HTR-8/SVneo (cell line): ENCODE measurements at regions not wholly inside any gene's neighbourhood (a gene's known extent, or its start where the extent isn't known, plus 50 kb on each side); places are given as distances from the start of the nearest gene placed in this dataset.

Source experiments
- DNase-seq: peaks from one replicate; pipeline ENCODE4 v3.0.0; 2011; ENCODE audit warnings: low spot score, mixed read lengths; ENCODE audit not compliant: insufficient read length
- FAIRE-seq: peaks from 2 replicates; lab custom pipeline; 2011; peaks lifted over from hg19 to GRCh38; lab: Jason Lieb, UNC

- DNase-seq (no peak), FAIRE-seq (no peak)
These were observed 1210.6 kb downstream of the SORCS1 start for GRCh38 chr10:105953861-105954260.

GRCh38 chr10:105953056-105953455, 1211.5 kb downstream of the SORCS1 start:
- FAIRE-seq (no peak), DNase-seq (no peak)

DNA sequence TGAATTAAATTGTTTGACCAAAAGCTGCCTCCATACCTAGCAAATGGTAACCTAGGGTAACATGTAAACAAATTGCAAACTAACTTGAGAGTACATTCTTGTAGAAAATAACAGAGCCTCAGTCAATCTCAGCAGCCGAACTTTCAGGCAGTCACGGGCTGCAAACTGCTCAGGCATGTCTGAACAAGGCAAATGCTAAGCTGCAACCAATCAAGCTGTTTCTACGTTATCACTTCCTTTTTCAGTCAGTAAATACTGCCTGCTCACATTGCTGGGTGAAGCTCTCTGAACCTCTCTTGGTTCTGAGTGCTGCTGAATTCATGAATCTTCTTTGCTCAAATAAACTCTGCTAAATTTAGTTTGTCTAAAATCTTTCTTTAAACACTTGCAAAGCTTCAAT, 1212.4 kb downstream of the SORCS1 start:
- no peak for FAIRE-seq
- no peak for DNase-seq

- FAIRE-seq (no peak), DNase-seq (no peak)
These were observed 1214.1 kb downstream of the SORCS1 start for GRCh38 chr10:105950410-105950809.

DNA sequence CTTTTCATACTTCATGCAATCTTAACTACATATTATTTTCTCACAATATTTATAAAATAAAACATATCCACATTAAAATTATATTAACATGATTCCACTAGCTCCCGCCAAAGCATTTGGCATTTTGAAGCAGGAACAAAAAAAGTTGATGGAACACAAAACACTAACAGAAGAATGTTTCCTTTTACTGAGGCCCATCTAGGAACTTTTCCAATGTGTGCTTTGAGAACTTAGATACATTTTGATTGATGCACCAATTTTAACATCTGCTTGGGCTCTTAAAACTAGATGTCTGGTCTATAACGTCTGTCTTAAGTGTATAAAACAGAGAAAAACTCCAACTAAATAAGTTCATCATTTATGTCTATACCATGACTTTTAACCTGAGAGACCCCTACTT, 1214.8 kb downstream of the SORCS1 start:
- FAIRE-seq (no peak), DNase-seq (no peak)

GRCh38 chr10:105925045-105925785, 1239.3 kb downstream of the SORCS1 start:
- no peak for DNase-seq
- no peak for FAIRE-seq

DNA sequence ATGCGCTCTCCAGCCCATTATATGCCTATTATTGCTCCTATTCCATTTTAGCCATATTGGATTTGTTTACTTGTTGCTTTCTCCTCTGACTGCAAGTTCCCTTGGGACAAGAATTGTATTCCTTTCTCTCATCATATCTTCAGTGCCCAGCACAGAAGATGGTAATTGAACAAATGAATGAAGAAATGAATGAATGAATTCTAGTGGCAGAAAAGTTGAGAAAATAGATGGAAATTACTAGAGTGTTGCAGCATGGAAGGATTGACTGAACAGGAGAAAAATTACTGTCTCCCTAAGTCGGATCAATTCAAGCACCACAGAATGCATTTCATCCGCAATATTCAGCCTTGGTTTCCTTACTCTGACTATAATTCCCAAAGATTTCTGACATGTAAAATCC, 1243.2 kb downstream of the SORCS1 start:
- FAIRE-seq (no peak), DNase-seq (no peak)

- no peak for DNase-seq
- no peak for FAIRE-seq
These were observed 1250.1 kb downstream of the SORCS1 start for GRCh38 chr10:105914432-105914831.

DNA sequence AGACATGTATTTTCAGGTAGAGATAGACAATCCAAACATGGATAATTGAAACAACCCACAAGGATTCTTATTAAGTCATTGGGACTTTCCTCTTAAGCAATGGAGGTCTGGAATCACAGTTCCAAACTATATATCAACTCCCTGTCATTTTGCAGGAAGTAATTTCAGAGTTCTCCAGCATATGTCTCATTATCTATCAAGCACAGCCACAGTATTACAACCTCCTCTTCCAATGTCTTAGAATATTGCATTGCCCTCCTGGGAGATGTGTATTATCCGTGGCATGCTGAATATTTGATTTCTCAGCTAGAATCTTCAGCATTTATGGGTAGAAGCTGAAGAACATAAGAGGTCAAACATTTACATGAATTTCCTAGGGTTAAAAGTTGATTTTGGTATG, 1255.8 kb downstream of the SORCS1 start:
- FAIRE-seq (no peak), DNase-seq (no peak)

DNA sequence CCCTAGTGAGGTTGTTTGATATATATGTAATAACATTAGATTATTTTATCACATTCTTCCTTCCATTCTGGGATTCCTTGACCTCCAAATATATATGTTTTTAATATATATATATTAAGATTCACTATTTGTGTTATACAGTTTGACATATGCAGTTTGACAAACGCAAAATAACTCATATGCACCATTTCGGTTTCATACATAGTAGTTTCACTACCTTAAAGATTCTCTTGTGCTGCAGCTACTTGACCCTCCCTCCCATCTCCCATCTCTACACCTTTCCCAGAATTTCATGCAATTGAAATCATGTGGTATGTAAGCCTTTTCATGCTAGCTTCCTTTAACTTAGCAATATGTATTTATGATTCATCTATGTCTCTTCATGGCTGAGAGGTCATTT, 1244.4 kb downstream of the SORCS3 start:
- no peak for DNase-seq
- no peak for FAIRE-seq

- DNase-seq: no peak
- FAIRE-seq: no peak
These were observed 1238.3 kb downstream of the SORCS3 start for GRCh38 chr10:105879401-105879800.

DNA sequence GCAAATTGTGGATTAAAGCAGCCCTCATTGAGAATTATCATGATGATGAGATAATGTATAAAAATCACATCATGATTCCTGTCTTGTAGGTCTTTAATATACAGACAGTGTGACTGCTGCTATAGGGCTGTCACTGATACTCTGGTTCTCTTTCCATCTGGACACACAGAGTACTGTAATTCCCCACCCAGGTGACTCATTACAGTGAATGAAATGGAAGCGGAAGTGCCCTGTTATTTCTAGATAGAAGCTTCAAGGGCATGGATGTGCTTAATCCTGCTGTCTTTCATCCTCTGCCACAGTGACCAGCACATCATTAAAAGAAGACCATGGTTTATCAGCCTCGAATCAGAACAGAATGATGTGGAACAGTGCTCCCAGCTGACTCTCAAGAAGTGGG, 1234.0 kb downstream of the SORCS3 start:
- no peak for FAIRE-seq
- DNase-seq: no peak

DNA sequence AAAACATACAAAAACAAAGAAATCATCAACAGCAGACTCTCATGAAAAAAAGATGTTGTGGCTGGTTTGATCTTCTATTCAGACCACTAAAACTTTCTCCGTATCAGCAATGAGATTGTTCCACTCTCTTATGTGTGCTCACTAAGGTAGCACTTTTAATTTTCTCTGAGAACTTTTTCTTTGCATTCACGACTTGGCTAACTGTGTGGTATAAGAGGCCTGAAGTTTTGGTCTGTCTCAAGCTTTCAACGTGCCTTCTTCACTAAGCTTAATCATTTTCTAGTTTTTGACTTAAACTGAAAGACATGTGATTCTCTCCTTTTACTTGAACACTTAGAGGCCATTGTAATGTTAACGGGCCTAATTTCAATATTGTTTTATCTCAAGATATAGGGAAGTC, 1231.6 kb downstream of the SORCS3 start:
- FAIRE-seq: no peak
- no peak for DNase-seq

DNA sequence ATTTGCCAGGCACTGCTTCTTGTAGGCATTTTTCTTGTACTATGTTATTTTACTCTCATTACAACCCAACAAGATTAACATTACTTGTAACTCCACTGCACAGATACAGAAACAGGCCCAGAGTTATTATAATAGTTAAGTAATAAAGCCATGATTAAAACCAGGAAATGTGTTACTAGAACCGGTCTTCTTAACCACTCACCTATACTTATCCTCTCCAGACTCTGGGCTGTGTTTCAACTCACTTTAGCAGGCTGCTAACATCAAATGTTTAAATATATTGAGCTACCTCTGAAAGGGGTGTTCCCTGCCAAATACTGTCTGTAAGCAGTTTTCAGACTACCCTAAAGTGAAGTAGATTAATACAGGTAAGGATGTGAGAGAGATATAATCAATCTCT, 1227.8 kb downstream of the SORCS3 start:
- FAIRE-seq: no peak
- no peak for DNase-seq

- FAIRE-seq: no peak
- no peak for DNase-seq
These were observed 1223.8 kb downstream of the SORCS3 start for GRCh38 chr10:105864854-105865253.

DNA sequence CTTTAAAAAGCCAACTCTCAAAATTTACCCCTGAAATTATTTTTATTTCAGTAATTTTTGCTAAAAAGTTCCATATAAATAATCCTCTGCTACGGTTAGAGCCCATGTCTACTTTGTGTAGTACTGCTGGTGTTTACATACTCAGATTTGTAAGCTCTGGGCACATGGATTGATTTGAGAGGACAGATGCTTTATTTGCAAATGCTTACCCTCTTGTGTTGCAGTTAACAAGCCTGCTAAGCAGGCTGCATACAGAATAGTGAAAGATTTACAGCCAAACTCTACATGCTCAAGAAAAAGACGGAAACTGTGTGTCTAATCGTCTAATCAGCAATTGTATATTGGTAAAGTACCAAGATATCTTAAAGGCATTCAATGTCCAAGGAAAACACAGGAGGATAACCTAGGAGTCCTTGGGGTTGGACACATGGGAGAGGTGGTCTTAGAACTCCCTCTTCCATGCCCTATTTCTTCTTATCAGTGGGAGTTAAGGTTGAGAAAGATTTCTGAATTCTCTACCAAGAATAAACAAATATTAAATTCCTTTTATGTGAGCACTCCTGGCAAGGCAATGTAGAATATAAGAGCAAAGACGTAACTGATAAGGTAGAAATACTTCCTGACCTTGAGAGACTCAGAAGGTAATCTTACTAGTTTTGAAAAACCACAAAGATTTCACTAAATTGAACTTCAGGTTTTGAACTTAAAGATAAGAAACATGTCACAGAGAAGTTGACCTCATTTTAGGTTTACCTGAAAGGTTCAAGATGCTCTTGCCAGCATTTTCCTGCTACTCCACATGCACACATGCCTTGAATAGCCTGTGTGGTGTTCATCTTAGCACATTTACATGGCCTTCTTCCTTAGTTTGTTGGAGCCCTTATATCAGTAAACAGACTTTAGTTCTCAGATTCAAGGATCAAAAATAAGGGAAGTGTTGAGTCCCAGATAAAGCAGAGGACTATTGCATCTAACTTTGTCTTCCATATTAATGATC, 1216.5 kb downstream of the SORCS3 start:
- DNase-seq (no peak), FAIRE-seq (no peak)

DNA sequence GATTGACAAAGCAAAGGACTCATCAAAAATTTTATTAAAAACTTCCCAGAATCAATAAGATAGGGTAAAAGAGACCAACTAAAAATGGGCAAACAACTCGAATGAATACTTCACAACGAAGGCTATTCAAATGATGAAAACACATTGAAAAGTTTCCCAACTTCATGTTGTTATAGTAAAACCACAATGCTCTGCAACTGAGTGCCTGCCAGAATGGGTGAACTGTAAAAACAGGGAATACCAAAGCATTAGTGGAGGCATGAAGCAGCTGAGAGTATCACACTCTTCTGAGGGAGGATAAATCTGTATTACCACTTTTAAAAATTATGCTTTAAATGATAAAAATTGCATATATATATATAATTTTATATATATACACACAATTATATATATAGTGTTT, 1214.7 kb downstream of the SORCS3 start:
- no peak for DNase-seq
- FAIRE-seq: no peak

GRCh38 chr10:105844676-105845570, 1203.8 kb downstream of the SORCS3 start:
- DNase-seq (no peak), FAIRE-seq (no peak)

DNA sequence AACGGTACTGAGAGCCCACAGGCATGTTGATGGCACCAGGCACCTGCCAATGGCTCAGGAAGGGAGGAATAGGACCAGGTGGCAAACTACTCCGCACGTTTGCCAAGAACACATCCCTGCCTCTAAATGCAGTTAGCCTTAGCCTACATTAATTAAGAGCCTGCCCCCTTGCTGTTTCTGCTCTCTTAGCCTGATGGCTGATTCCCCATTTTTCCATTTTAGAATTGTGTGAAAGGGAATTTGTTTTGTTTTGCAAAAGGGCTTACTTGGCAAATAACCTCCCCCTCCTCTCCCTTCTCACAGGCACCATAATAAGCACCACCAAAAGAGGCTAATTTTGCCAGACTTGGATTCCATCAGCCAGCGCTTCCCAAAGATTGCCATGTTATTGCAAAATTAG, 1203.2 kb downstream of the SORCS3 start:
- no peak for FAIRE-seq
- DNase-seq: no peak

DNA sequence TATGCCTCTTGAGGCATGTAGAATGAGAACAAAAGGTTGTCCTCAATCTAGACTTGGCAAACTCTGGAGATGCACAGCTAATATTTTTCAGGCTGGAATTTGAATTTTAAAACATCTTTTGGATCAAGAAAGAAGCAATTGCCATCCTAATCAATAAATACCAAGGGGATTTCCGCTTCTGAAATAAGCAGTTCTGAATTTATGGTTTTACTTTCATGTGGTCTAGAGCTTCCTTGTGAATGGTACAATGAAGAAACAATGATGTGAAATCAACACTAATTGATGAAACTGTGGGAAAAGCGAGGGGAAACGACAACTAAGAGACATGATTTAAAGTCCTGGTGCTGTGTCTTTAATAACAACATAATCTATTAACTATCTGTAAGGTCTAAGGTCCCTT, 1202.7 kb downstream of the SORCS3 start:
- no peak for DNase-seq
- no peak for FAIRE-seq
